ENCODE measurements at regions not wholly inside any gene's neighbourhood (a gene's known extent, or its start where the extent isn't known, plus 50 kb on each side); places are given as distances from the start of the nearest gene placed in this dataset.

DNA sequence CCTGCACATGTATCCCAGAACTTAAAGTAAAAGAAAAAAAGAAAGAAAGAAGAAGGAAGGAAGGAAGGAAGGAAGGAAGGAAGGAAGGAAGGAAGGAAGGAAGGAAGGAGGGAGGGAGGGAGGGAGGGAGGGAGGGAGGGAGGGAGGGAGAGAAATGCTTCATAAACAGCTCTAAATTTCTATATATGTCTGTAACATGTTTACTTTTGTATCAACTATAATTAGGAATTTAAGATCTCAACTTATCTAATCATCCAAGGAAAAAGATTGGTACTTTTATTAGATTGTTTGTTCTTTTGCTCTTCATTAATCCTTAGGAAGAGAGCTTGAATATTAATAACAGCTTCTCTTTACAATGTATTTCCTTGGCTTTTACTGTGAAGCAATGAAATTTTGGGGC, 195.4 kb upstream of the PRMT6 start:
- CTCF ChIA-PET, result no interaction called here
- no peaks in the 10 kb centered on the region for H3K27me3 ChIP-seq (replicated peaks in 2 of 5; ENCODE audit: control insufficient read depth in 4 of 5, insufficient read depth in 5 of 5, low read length in 4 of 5)
- no peak overlapping the region for H3K4me3 ChIP-seq (ENCODE audit: control insufficient read depth in 1 of 7, extremely low read depth in 1 of 7, insufficient read depth in 4 of 7, low read depth in 2 of 7, low read length in 6 of 7)
- no peak for DNase-seq
- H3K4me1 ChIP-seq (ENCODE audit: control extremely low read depth in 1 of 4, control insufficient read depth in 4 of 4, insufficient read depth in 4 of 4, low read length in 3 of 4), result no peaks in the 10 kb centered on the region
- H3K9me3 ChIP-seq (ENCODE audit: control extremely low read depth in 1 of 5, control insufficient read depth in 4 of 5, insufficient read depth in 2 of 5, low read depth in 1 of 5, low read length in 4 of 5), result no peaks in the 10 kb centered on the region
- no peak overlapping the region for H3K27ac ChIP-seq (ENCODE audit: insufficient read depth in 1 of 2, low read depth in 1 of 2, low read length in 2 of 2, poor library complexity in 1 of 2, severe bottlenecking in 2 of 2)
- H3K36me3 ChIP-seq (ENCODE audit: control insufficient read depth in 4 of 4, insufficient read depth in 4 of 4, low read length in 3 of 4), result no peaks in the 10 kb centered on the region
- POLR2A ChIA-PET, result no interaction called here

DNA sequence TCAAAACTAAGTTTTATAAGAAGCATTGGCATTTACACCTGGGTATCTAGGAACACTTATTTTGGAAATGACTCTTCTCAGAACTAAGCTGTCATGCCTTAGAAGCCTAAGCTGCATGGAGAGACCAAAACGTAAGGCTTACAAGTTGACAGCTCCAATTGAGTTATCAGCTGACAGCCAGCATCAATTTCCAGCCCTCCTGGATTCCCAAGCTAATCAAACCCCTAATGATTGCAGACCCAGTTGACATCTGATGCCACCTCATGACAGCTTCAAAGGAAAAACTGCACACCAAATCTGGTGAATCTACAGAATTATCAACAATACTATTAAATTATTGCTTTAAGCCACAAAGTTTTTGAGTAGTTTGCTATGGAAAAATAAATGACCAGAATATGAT, 187.6 kb upstream of the PRMT6 start:
- no peak overlapping the region for H3K27ac ChIP-seq (ENCODE audit: insufficient read depth in 1 of 2, low read depth in 1 of 2, low read length in 2 of 2, poor library complexity in 1 of 2, severe bottlenecking in 2 of 2)
- 89% methylated on average over 1 of the region's 1 CpG for WGBS (ENCODE audit: insufficient coverage)
- ChIA-PET CTCF (no interaction called here), POLR2A (no interaction called here)
- no peak overlapping the region for H3K4me3 ChIP-seq (ENCODE audit: control insufficient read depth in 1 of 7, extremely low read depth in 1 of 7, insufficient read depth in 4 of 7, low read depth in 2 of 7, low read length in 6 of 7)
- H3K9me3 ChIP-seq (ENCODE audit: control extremely low read depth in 1 of 5, control insufficient read depth in 4 of 5, insufficient read depth in 2 of 5, low read depth in 1 of 5, low read length in 4 of 5), result no peaks in the 10 kb centered on the region
- no peaks in the 10 kb centered on the region for H3K27me3 ChIP-seq (replicated peaks in 2 of 5; ENCODE audit: control insufficient read depth in 4 of 5, insufficient read depth in 5 of 5, low read length in 4 of 5)
- no peak for DNase-seq
- no peaks in the 10 kb centered on the region for H3K4me1 ChIP-seq (ENCODE audit: control extremely low read depth in 1 of 4, control insufficient read depth in 4 of 4, insufficient read depth in 4 of 4, low read length in 3 of 4)
- H3K36me3 ChIP-seq (ENCODE audit: control insufficient read depth in 4 of 4, insufficient read depth in 4 of 4, low read length in 3 of 4), result no peaks in the 10 kb centered on the region

DNA sequence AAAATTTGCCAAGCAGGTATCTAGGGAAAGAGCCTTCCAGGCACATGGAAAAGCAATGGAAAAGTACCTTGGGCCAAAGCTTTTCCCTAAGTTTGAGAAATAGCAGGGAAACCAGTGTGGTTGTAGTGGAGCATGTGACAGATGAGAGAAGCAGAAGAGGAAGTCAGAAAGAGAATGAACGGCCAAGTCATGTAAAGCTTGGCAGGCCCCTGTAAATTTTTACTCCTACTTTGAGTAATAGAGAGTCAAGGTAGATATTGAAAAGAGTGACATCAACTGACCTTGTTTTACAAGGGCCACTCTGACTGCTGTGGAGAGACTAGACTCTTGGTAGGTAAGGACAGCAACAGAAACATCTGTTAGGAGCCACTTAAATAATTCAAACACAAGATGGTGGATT, 180.9 kb upstream of the PRMT6 start:
- Histone ChIP-seq H3K27me3 (replicated peaks in 2 of 5; ENCODE audit: control insufficient read depth in 4 of 5, insufficient read depth in 5 of 5, low read length in 4 of 5) (no peaks in the 10 kb centered on the region), H3K4me1 (ENCODE audit: control extremely low read depth in 1 of 4, control insufficient read depth in 4 of 4, insufficient read depth in 4 of 4, low read length in 3 of 4) (no peaks in the 10 kb centered on the region), H3K27ac (ENCODE audit: insufficient read depth in 1 of 2, low read depth in 1 of 2, low read length in 2 of 2, poor library complexity in 1 of 2, severe bottlenecking in 2 of 2) (no peak overlapping the region), H3K9me3 (ENCODE audit: control extremely low read depth in 1 of 5, control insufficient read depth in 4 of 5, insufficient read depth in 2 of 5, low read depth in 1 of 5, low read length in 4 of 5) (no peaks in the 10 kb centered on the region), H3K36me3 (ENCODE audit: control insufficient read depth in 4 of 4, insufficient read depth in 4 of 4, low read length in 3 of 4) (no peaks in the 10 kb centered on the region), H3K4me3 (ENCODE audit: control insufficient read depth in 1 of 7, extremely low read depth in 1 of 7, insufficient read depth in 4 of 7, low read depth in 2 of 7, low read length in 6 of 7) (no peak overlapping the region)
- CTCF ChIA-PET, result no interaction called here
- no peak for DNase-seq
- 14% methylated on average over 1 of the region's 1 CpG for WGBS (ENCODE audit: insufficient coverage)
- POLR2A ChIA-PET, result no interaction called here

DNA sequence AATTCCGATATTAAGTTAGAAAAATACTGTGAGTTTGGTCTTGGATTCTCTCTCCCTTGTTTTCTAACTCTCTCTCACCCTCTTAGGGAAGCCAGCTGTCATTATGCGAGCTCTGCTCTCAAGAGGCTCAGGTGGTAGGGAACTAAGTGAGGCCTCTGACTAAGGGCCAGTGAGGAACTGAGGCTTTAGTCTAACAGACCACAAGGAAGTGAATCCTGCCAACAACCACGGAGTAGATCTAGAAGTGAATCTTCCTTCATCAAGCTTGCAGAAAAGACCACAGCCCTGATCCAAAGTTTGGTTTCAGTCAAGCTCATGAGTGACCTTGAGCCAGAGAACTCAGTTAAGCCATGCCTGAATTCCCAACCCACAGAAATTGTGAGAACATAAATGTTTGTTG, 180.1 kb upstream of the PRMT6 start:
- Histone ChIP-seq H3K27me3 (replicated peaks in 2 of 5; ENCODE audit: control insufficient read depth in 4 of 5, insufficient read depth in 5 of 5, low read length in 4 of 5) (no peaks in the 10 kb centered on the region), H3K4me1 (ENCODE audit: control extremely low read depth in 1 of 4, control insufficient read depth in 4 of 4, insufficient read depth in 4 of 4, low read length in 3 of 4) (no peaks in the 10 kb centered on the region), H3K9me3 (ENCODE audit: control extremely low read depth in 1 of 5, control insufficient read depth in 4 of 5, insufficient read depth in 2 of 5, low read depth in 1 of 5, low read length in 4 of 5) (no peaks in the 10 kb centered on the region), H3K4me3 (ENCODE audit: control insufficient read depth in 1 of 7, extremely low read depth in 1 of 7, insufficient read depth in 4 of 7, low read depth in 2 of 7, low read length in 6 of 7) (no peak overlapping the region), H3K27ac (ENCODE audit: insufficient read depth in 1 of 2, low read depth in 1 of 2, low read length in 2 of 2, poor library complexity in 1 of 2, severe bottlenecking in 2 of 2) (no peak overlapping the region), H3K36me3 (ENCODE audit: control insufficient read depth in 4 of 4, insufficient read depth in 4 of 4, low read length in 3 of 4) (no peaks in the 10 kb centered on the region)
- no peak for DNase-seq
- ChIA-PET POLR2A (no interaction called here), CTCF (no interaction called here)
- 43% methylated on average over 2 of the region's 3 CpGs for WGBS (ENCODE audit: insufficient coverage)

DNA sequence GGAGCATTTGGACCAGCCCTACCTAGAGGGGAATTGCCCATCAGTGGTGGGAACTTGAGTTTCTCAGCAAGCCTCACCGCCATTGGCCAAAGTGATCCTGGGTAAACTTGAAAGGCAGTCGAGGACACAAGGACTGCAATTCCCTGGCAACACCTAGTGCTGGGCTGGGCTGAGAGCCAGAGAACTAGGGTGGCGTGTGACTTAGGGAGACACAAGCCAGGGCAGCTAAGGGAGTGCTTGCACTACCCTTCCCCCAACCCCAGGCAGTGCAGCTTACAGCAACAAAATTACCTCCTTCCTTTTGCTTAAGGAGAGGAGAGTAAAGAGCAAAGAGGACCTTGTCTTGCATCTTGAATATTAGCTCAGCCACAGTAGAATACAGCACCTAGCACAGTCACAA, 176.9 kb upstream of the PRMT6 start:
- no peaks in the 10 kb centered on the region for H3K36me3 ChIP-seq (ENCODE audit: control insufficient read depth in 4 of 4, insufficient read depth in 4 of 4, low read length in 3 of 4)
- POLR2A ChIA-PET, result no interaction called here
- H3K4me1 ChIP-seq (ENCODE audit: control extremely low read depth in 1 of 4, control insufficient read depth in 4 of 4, insufficient read depth in 4 of 4, low read length in 3 of 4), result no peaks in the 10 kb centered on the region
- no peaks in the 10 kb centered on the region for H3K27me3 ChIP-seq (replicated peaks in 2 of 5; ENCODE audit: control insufficient read depth in 4 of 5, insufficient read depth in 5 of 5, low read length in 4 of 5)
- H3K4me3 ChIP-seq (ENCODE audit: control insufficient read depth in 1 of 7, extremely low read depth in 1 of 7, insufficient read depth in 4 of 7, low read depth in 2 of 7, low read length in 6 of 7), result no peak overlapping the region
- no peak overlapping the region for H3K27ac ChIP-seq (ENCODE audit: insufficient read depth in 1 of 2, low read depth in 1 of 2, low read length in 2 of 2, poor library complexity in 1 of 2, severe bottlenecking in 2 of 2)
- CTCF ChIA-PET, result no interaction called here
- no peak for DNase-seq
- 83% methylated on average over 2 of the region's 3 CpGs for WGBS (ENCODE audit: insufficient coverage)
- no peaks in the 10 kb centered on the region for H3K9me3 ChIP-seq (ENCODE audit: control extremely low read depth in 1 of 5, control insufficient read depth in 4 of 5, insufficient read depth in 2 of 5, low read depth in 1 of 5, low read length in 4 of 5)

DNA sequence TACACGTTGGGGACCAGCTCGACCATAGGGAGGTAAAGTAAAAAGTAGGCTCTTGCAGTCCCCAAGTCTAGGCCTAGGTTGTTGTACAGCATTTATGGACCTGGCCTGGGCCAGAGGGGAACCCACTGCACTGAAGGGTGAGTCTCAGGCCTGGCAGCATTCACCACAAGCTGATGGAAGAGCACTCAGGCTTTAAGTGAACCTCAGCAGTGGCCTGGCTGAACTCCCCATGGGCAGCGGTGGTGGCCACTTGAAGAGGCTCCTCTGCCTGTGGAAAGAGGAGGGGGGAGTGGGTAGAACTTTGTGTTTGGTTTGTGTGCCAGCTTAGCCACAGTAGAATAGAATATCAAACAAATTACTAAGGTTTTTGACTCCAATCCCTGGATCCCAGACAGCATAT, 176.2 kb upstream of the PRMT6 start:
- ChIA-PET POLR2A (no interaction called here), CTCF (no interaction called here)
- DNase-seq, result no peak
- Histone ChIP-seq H3K27me3 (replicated peaks in 2 of 5; ENCODE audit: control insufficient read depth in 4 of 5, insufficient read depth in 5 of 5, low read length in 4 of 5) (no peaks in the 10 kb centered on the region), H3K9me3 (ENCODE audit: control extremely low read depth in 1 of 5, control insufficient read depth in 4 of 5, insufficient read depth in 2 of 5, low read depth in 1 of 5, low read length in 4 of 5) (no peaks in the 10 kb centered on the region), H3K36me3 (ENCODE audit: control insufficient read depth in 4 of 4, insufficient read depth in 4 of 4, low read length in 3 of 4) (no peaks in the 10 kb centered on the region), H3K27ac (ENCODE audit: insufficient read depth in 1 of 2, low read depth in 1 of 2, low read length in 2 of 2, poor library complexity in 1 of 2, severe bottlenecking in 2 of 2) (no peak overlapping the region), H3K4me1 (ENCODE audit: control extremely low read depth in 1 of 4, control insufficient read depth in 4 of 4, insufficient read depth in 4 of 4, low read length in 3 of 4) (no peaks in the 10 kb centered on the region), H3K4me3 (ENCODE audit: control insufficient read depth in 1 of 7, extremely low read depth in 1 of 7, insufficient read depth in 4 of 7, low read depth in 2 of 7, low read length in 6 of 7) (no peak overlapping the region)
- 92% methylated on average over 2 of the region's 3 CpGs for WGBS (ENCODE audit: insufficient coverage)

DNA sequence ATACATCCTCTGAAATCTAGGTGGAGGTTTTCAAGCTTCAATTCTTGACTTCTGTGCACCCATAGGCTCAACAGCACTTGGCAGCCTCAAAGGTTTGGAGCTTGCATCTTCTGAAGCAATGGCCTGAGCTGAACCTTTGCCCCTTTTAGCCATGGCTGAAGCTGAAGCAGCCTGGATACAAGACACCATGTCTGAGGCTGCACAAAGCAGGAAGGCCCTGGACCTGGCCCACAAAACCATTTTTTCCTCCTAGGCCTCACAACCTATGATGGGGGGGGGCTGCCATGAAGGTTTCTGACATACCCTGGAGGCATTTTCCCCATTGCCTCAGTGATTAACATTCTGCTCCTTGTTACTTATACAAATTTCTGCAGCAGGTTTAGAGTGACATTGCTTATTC, 173.3 kb upstream of the PRMT6 start:
- H3K4me1 ChIP-seq (ENCODE audit: control extremely low read depth in 1 of 4, control insufficient read depth in 4 of 4, insufficient read depth in 4 of 4, low read length in 3 of 4), result no peaks in the 10 kb centered on the region
- DNase-seq, result no peak
- H3K4me3 ChIP-seq (ENCODE audit: control insufficient read depth in 1 of 7, extremely low read depth in 1 of 7, insufficient read depth in 4 of 7, low read depth in 2 of 7, low read length in 6 of 7), result no peak overlapping the region
- no peaks in the 10 kb centered on the region for H3K9me3 ChIP-seq (ENCODE audit: control extremely low read depth in 1 of 5, control insufficient read depth in 4 of 5, insufficient read depth in 2 of 5, low read depth in 1 of 5, low read length in 4 of 5)
- H3K27ac ChIP-seq (ENCODE audit: insufficient read depth in 1 of 2, low read depth in 1 of 2, low read length in 2 of 2, poor library complexity in 1 of 2, severe bottlenecking in 2 of 2), result no peak overlapping the region
- H3K36me3 ChIP-seq (ENCODE audit: control insufficient read depth in 4 of 4, insufficient read depth in 4 of 4, low read length in 3 of 4), result no peaks in the 10 kb centered on the region
- ChIA-PET POLR2A (no interaction called here), CTCF (no interaction called here)
- no peaks in the 10 kb centered on the region for H3K27me3 ChIP-seq (replicated peaks in 2 of 5; ENCODE audit: control insufficient read depth in 4 of 5, insufficient read depth in 5 of 5, low read length in 4 of 5)

DNA sequence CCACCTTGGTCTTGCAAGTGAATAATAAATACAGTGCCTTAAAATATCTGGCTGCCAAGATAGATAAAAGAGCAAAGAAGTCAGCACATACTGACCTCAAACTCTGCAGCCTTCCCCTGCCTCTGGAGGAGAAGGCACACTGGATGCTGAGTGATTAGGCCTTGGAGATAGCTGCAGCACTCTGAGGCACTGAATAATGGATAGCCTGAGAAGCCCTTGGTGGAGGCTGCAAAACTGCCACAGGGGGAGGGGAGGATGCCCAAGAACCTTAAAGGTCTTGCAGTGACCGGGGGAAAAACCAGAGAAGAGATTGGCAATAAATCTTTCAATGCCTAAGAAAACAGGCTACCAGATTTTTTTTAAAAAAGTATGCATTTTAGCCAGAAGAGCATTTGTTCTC, 167.4 kb upstream of the PRMT6 start:
- Histone ChIP-seq H3K4me3 (ENCODE audit: control insufficient read depth in 1 of 7, extremely low read depth in 1 of 7, insufficient read depth in 4 of 7, low read depth in 2 of 7, low read length in 6 of 7) (no peak overlapping the region), H3K36me3 (ENCODE audit: control insufficient read depth in 4 of 4, insufficient read depth in 4 of 4, low read length in 3 of 4) (no peaks in the 10 kb centered on the region), H3K9me3 (ENCODE audit: control extremely low read depth in 1 of 5, control insufficient read depth in 4 of 5, insufficient read depth in 2 of 5, low read depth in 1 of 5, low read length in 4 of 5) (no peaks in the 10 kb centered on the region), H3K27ac (ENCODE audit: insufficient read depth in 1 of 2, low read depth in 1 of 2, low read length in 2 of 2, poor library complexity in 1 of 2, severe bottlenecking in 2 of 2) (no peak overlapping the region), H3K4me1 (ENCODE audit: control extremely low read depth in 1 of 4, control insufficient read depth in 4 of 4, insufficient read depth in 4 of 4, low read length in 3 of 4) (no peaks in the 10 kb centered on the region), H3K27me3 (replicated peaks in 2 of 5; ENCODE audit: control insufficient read depth in 4 of 5, insufficient read depth in 5 of 5, low read length in 4 of 5) (no peaks in the 10 kb centered on the region)
- WGBS (ENCODE audit: insufficient coverage), result no CpG with 5 or more reads among the region's 1 CpG
- CTCF ChIA-PET, result no interaction called here
- no peak for DNase-seq
- POLR2A ChIA-PET, result no interaction called here
